Activated T-cell treated with anti-CD3 and anti-CD28 coated beads, Interleukin-2, amount 50 U/mL, for 72 hours (primary cell): ENCODE measurements at regions not wholly inside any gene's neighbourhood (a gene's known extent, or its start where the extent isn't known, plus 50 kb on each side); places are given as distances from the start of the nearest gene placed in this dataset.

Experiments
- ATAC-seq, 2 donors: fragments of 150-1000 bp; cut with Tn5 transposase; replicated peaks in 1 of 2; 2 replicates each; pipeline ENCODE4 v1.10.0; 2021; ENCODE audit warnings: moderate library complexity in 2 of 2, mild to moderate bottlenecking in 1 of 2
- DNase-seq, 2 donors: peaks; one replicate each; pipeline ENCODE4 v3.0.0; 2021 to 2022; ENCODE audit warnings: mixed read lengths in 1 of 2
- H3K27ac Mint-ChIP-seq: one replicate; pipeline ENCODE4 v1.8.0; 2022; ENCODE audit warnings: mild to moderate bottlenecking, moderate library complexity, mixed read lengths
- H3K27me3 Mint-ChIP-seq: one replicate; pipeline ENCODE4 v1.8.0; 2022; ENCODE audit warnings: low read depth, mixed read lengths
- H3K36me3 Mint-ChIP-seq, 2 donors: one replicate each; pipeline ENCODE4 v1.8.0; 2022; ENCODE audit warnings: mixed read lengths in 2 of 2, mild to moderate bottlenecking in 1 of 2; ENCODE audit not compliant: insufficient read depth in 2 of 2
- H3K4me1 Mint-ChIP-seq: one replicate; pipeline ENCODE4 v1.8.0; 2022; ENCODE audit warnings: low read depth, mixed read lengths
- H3K4me3 Mint-ChIP-seq, 2 donors: one replicate each; pipeline ENCODE4 v1.8.0; 2022; ENCODE audit warnings: mild to moderate bottlenecking in 2 of 2, mixed read lengths in 2 of 2, moderate library complexity in 2 of 2
- H3K9me3 Mint-ChIP-seq, 2 donors: one replicate each; pipeline ENCODE4 v1.8.0; 2022; ENCODE audit warnings: mixed read lengths in 2 of 2

DNA sequence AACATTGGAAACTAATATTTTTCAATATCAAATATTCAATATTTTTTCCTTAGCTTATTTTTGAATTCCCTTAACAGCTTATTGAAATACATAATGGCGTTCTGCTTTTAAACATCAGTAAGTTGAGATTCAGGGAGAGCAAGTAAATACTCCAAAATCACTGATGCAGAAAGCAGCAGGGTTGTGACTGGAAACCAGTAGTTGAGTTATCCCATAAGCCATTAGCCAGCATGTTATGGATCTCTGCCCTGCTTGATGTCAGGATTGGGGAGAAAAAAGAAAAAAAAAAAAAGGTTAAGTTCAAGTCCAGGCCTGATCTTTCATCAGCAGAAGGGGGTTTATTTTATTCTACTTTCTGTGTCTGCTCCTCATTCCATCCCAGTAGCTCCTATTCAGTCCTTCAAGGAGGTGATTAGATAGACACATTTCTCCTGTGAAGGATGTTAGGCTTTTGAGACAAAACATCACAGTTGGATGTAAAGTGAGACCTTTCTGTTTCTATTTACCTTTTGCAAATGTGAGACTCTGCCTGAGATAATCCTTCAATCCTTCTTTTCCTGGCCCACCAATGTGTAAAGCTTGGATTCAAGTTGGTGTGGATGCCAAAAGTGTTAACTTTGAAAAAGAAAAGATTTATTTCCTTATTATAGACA, 110.9 kb upstream of the HDAC9 start:
- no peak overlapping the region for H3K27ac Mint-ChIP-seq
- no peaks in the 10 kb centered on the region for H3K36me3 Mint-ChIP-seq
- ATAC-seq: no peak
- no peak overlapping the region for H3K4me3 Mint-ChIP-seq
- no peaks in the 10 kb centered on the region for H3K4me1 Mint-ChIP-seq
- DNase-seq: no peak
- H3K27me3 Mint-ChIP-seq: no peaks in the 10 kb centered on the region
- no peaks in the 10 kb centered on the region for H3K9me3 Mint-ChIP-seq

DNA sequence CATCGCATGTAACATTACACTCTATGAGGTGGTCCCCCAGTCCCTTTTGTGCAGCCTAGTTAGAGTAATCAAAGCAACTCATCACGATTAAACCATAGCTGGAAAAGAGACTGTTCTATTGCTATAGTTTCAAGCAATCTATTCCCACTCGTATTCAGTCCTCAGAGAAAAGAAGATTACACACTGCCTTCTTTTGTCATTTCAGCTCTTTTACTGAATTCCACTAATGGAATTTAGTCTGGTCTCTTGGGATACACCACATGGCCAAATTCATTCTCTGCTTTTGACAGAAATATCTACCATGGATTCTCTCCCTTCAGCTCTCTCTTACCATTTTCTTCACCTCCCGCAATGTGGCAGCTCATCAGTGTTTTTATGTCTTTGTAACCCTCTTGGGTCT, 108.9 kb upstream of the HDAC9 start:
- no peaks in the 10 kb centered on the region for H3K9me3 Mint-ChIP-seq
- ATAC-seq (no peak), DNase-seq (no peak)
- H3K4me3 Mint-ChIP-seq: no peak overlapping the region
- H3K4me1 Mint-ChIP-seq: no peaks in the 10 kb centered on the region
- no peaks in the 10 kb centered on the region for H3K36me3 Mint-ChIP-seq
- no peaks in the 10 kb centered on the region for H3K27me3 Mint-ChIP-seq
- H3K27ac Mint-ChIP-seq: no peak overlapping the region

DNA sequence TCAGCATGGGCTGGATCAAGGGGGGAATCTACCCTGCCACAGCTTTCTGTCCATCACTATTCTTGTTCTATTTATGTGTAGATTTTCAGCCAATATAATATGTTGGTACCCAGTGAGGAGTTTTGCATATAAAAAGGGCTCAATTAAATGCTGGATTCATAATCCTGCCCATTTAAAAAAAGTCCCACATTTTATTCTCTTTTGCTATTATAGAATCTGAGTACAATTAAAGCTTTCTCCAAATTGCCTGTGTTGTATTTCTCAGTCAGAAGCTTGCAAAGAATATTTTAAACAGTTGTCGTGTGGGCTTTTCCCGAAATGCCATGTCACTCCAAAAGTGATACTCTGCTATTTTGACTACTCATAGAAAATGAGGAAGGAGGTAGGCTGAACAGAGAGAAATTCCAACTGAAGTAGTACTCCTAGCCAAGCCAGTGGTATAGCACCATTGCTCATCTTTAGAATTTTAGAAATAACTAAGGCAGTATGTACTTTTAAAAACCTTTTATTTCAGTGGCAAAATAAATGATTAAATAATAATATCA, 108.3 kb upstream of the HDAC9 start:
- Mint-ChIP-seq H3K9me3 (no peaks in the 10 kb centered on the region), H3K4me3 (no peak overlapping the region), H3K4me1 (no peaks in the 10 kb centered on the region), H3K36me3 (no peaks in the 10 kb centered on the region), H3K27me3 (no peaks in the 10 kb centered on the region), H3K27ac (no peak overlapping the region)
- no peak for DNase-seq
- ATAC-seq: no peak

DNA sequence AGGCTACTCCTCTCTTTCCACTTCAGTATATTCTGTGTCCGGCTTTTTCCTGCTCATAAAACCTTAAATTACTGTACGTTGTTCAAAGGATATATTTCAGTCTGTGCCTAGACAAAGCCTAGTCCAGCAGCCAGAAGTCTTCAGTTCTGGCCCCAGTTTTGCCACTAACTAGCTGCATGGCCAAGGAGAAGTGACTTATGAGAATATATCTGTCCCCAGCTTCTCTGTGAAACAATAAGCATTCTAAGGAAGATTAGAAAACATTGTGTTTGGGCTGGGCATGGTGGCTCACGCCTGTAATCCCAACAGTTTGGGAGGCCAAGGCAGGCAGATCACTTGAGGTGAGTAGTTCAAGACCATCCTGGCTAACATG, 105.0 kb upstream of the HDAC9 start:
- no peaks in the 10 kb centered on the region for H3K4me1 Mint-ChIP-seq
- no peaks in the 10 kb centered on the region for H3K9me3 Mint-ChIP-seq
- no peaks in the 10 kb centered on the region for H3K36me3 Mint-ChIP-seq
- DNase-seq (no peak), ATAC-seq (no peak)
- no peak overlapping the region for H3K4me3 Mint-ChIP-seq
- H3K27ac Mint-ChIP-seq: no peak overlapping the region
- no peaks in the 10 kb centered on the region for H3K27me3 Mint-ChIP-seq

DNA sequence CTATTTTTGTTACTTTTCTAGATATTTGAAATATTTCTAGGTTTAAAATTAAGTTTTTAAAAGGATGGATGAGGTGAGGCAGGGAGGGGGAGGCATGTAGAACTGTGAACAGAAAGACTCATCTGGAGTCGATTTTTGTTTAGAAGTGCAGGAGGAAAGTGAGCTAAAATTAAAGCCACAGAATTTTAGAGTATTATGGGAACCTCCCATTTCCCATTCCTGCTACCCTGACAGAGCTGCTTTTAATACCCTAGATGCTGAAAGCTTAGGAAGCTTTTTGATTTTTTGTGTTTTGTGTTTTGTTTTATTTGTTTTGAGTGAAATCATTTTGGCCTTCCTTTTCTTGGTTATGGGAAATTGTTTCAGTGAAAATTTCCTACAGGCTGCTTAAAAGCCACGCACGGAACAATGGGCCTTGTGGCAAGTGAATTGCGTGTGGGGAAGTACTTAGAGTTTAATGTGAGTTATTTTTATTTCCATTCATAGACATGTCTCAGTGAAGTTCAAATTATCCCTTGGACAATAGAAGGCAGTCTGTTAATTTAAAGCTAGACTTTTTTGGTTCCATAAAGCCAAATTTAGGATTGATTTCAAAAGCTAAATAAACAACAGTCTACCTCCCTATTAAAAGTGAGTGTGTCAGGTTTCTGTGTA, 102.0 kb upstream of the HDAC9 start:
- no peak overlapping the region for H3K4me3 Mint-ChIP-seq
- H3K4me1 Mint-ChIP-seq: no peaks in the 10 kb centered on the region
- no peaks in the 10 kb centered on the region for H3K9me3 Mint-ChIP-seq
- no peaks in the 10 kb centered on the region for H3K27me3 Mint-ChIP-seq
- H3K36me3 Mint-ChIP-seq: no peaks in the 10 kb centered on the region
- DNase-seq (no peak), ATAC-seq (no peak)
- no peak overlapping the region for H3K27ac Mint-ChIP-seq

DNA sequence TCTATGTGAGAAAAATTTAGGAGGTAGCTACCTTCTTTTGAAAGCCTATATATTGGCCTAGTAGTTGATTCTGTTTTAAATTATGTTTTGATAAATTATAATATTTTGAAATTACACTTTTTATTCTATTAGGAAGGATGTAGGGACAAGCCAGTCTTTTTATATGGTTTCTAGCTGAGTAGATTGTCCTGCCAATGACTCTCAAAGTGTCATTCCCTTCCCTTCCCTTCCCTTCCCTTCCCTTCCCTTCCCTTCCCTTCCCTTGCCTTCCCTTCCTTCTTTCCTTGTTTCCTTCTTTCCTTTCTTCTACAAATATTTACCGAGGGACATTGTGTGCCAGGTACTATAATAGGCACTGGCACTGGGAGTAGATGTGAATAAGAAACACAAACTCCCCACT, 99.7 kb upstream of the HDAC9 start:
- DNase-seq (no peak), ATAC-seq (no peak)
- Mint-ChIP-seq H3K27me3 (no peaks in the 10 kb centered on the region), H3K9me3 (no peaks in the 10 kb centered on the region), H3K4me3 (no peak overlapping the region), H3K4me1 (no peaks in the 10 kb centered on the region), H3K27ac (no peak overlapping the region), H3K36me3 (no peaks in the 10 kb centered on the region)

DNA sequence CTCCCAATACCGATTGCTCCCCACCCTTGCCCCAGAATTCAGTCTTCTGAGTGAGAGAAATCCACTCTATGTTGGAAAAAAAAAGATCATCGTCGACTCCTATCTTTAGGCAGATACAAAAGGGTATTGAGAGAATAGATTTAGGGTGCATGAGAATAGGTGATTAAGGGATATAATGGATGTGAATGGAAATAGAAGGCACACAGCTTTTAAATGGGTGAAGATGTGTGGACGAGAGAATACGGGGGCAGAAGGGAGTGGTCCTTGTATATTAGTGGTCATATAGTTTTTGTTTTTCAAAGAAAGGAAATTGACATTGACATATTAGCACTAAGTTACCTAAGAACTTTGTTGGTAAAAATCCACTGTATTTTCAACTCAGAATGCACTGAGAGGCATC, 98.6 kb upstream of the HDAC9 start:
- ATAC-seq: no peak
- Mint-ChIP-seq H3K4me3 (no peak overlapping the region), H3K27ac (no peak overlapping the region), H3K4me1 (no peaks in the 10 kb centered on the region), H3K9me3 (no peaks in the 10 kb centered on the region), H3K27me3 (no peaks in the 10 kb centered on the region), H3K36me3 (no peaks in the 10 kb centered on the region)
- DNase-seq: no peak

DNA sequence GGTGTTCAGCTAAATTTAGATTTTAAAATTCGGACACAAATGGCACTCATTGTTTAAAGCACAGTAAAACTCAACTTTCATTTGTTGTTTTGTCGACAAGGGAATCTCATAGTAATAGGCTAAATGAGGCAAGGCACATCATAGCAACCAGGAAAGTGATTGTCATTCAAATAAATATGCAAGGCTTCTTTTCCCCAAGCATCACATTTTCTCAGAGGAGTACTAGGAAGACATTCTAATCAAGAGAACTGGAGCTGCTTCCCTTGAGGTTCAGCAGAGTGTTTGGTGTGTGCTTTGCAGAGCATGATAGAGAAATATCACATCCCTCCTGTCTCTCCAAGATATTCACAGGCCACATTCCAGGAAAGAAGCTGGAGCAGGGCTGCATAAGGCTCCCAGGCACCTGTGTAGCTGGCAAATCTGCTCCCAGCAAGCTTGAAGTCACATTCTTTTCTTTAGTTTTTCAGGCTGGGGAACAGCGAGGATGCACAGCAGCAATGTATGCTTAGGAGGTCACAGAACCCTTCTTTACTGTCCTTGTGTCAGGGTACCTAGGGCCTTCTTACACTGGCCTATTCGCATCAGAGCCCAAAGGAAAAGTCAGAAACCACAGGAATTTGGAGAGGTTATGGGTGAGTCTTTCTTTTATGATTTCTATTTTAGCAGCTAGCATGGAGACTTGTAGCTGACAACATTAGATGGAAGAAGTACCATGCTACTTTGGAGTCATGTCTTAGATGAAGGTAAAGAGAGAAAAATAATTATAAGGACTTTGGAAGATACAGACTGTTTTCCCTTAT, 95.9 kb upstream of the HDAC9 start:
- no peak for DNase-seq
- no peak for ATAC-seq
- H3K4me3 Mint-ChIP-seq: no peak overlapping the region
- H3K4me1 Mint-ChIP-seq: no peaks in the 10 kb centered on the region
- H3K9me3 Mint-ChIP-seq: no peaks in the 10 kb centered on the region
- H3K27ac Mint-ChIP-seq: no peak overlapping the region
- H3K27me3 Mint-ChIP-seq: no peaks in the 10 kb centered on the region
- no peaks in the 10 kb centered on the region for H3K36me3 Mint-ChIP-seq

DNA sequence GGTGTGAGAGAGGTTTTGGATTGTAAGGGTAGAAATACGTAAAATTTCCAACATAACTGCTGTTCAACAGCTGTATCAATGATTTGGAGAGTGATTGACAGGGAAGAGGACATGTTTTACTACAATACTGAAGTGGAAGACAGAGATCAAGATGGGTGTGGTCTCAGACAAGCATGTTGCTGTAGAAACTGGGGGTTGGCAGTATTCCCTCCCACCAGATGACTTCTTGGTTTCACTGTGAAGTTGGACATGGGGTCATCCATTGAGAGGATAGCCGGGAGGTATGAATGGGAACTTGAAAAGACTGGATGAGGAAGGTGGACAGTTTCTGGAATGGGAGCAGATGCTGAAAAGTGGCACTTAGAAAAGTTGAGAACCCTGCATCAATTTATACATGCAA, 95.3 kb upstream of the HDAC9 start:
- ATAC-seq: no peak
- Mint-ChIP-seq H3K36me3 (no peaks in the 10 kb centered on the region), H3K27ac (no peak overlapping the region), H3K4me1 (no peaks in the 10 kb centered on the region), H3K4me3 (no peak overlapping the region), H3K9me3 (no peaks in the 10 kb centered on the region), H3K27me3 (no peaks in the 10 kb centered on the region)
- DNase-seq: no peak

DNA sequence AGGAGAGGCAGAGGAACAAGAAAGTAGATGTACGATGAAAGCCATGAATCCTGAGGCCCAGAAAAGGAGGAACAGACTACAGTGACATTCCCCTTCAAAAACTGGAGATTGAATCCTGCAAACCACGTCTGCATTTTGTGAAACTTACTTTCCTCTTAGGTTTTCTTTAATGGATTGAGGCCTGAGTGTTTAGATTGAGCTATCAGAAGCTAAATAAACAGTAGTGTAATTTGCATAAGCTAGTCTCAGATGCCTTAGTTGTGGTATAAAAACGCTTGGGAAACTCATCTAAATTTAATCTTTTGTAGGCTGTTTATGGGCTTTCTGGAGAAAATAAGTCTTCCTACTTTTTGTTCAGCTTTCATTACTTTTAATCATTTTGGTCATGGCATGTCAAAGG, 94.8 kb upstream of the HDAC9 start:
- DNase-seq: no peak
- H3K9me3 Mint-ChIP-seq: no peaks in the 10 kb centered on the region
- no peaks in the 10 kb centered on the region for H3K4me1 Mint-ChIP-seq
- H3K36me3 Mint-ChIP-seq: no peaks in the 10 kb centered on the region
- ATAC-seq: no peak
- no peak overlapping the region for H3K4me3 Mint-ChIP-seq
- no peak overlapping the region for H3K27ac Mint-ChIP-seq
- no peaks in the 10 kb centered on the region for H3K27me3 Mint-ChIP-seq

DNA sequence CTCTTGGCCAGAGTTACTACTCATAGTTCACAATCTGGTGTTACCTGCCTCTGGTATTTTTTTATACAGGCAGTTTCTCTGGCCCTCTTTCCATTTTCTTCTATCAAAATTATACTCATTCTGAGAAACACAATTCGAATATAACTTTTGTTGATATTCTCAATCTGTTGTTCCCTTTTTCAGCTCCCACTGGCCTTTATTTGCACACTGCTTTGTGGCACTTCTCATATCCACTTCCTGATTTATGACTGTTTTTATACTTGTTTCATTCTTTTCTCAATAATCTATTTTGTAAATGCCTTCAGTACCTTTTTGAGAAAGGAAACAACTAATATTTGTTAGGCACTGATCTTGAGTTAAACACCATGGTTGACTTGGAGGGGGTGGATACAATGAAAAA, 93.8 kb upstream of the HDAC9 start:
- no peak for DNase-seq
- no peaks in the 10 kb centered on the region for H3K9me3 Mint-ChIP-seq
- no peak for ATAC-seq
- no peaks in the 10 kb centered on the region for H3K27me3 Mint-ChIP-seq
- no peaks in the 10 kb centered on the region for H3K36me3 Mint-ChIP-seq
- no peak overlapping the region for H3K27ac Mint-ChIP-seq
- H3K4me1 Mint-ChIP-seq: no peaks in the 10 kb centered on the region
- H3K4me3 Mint-ChIP-seq: no peak overlapping the region

DNA sequence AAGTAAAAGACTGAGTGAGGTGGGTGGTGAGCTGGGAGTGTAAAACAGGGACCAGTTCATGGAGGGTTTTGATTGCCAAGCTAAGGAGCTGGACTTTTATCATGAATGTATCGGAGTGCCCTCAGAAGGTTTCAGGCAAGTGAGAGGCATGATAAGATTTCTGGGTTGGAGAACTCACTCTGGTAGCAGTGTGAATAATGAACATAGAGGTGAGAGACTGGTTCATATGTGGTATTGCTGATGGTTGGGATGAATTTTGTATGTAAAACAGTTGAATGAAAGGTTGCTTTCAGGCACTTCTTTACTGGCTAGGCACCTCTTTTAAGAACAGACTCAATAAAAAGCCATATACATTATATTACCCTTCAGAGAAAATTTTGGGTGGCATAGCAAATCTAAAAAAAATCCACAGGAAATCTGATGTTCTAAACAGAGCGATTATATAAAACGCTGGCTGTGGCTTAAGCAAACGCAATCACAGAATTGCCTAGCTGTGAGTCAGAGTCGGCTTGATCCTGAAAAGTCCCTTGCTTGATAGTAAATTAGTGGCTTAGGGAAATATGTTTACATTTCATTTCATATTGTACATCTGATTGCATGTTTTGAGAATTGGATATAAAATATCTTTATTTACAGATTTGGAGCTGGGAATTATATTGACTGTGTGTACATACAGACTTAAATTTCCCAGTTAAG, 92.9 kb upstream of the HDAC9 start:
- Mint-ChIP-seq H3K9me3 (no peaks in the 10 kb centered on the region), H3K4me3 (no peak overlapping the region), H3K4me1 (no peaks in the 10 kb centered on the region), H3K27ac (no peak overlapping the region), H3K36me3 (no peaks in the 10 kb centered on the region), H3K27me3 (no peaks in the 10 kb centered on the region)
- DNase-seq (no peak), ATAC-seq (no peak)

DNA sequence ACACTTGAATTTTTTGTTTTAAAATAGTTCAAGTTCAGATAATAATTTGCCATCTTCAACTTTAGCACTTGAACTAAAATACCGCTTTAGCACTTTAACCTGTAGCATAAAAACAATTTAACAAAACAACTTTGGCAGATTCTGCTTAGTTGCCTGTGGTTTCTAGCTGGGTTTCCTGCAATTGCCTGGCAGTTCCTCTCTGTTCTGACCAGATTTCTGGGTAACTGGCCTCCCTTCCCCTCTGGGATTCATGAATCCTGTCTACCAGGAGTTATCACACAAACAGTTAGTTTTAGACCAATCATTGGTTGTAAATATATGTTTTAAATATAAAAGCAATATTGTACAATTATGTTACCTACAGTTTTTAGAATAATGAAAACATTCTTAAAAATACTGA, 89.8 kb upstream of the HDAC9 start:
- no peaks in the 10 kb centered on the region for H3K36me3 Mint-ChIP-seq
- no peaks in the 10 kb centered on the region for H3K9me3 Mint-ChIP-seq
- no peak for ATAC-seq
- no peak overlapping the region for H3K4me3 Mint-ChIP-seq
- no peak for DNase-seq
- H3K4me1 Mint-ChIP-seq: no peaks in the 10 kb centered on the region
- no peak overlapping the region for H3K27ac Mint-ChIP-seq
- no peaks in the 10 kb centered on the region for H3K27me3 Mint-ChIP-seq
